GM18520 (cell line): ENCODE measurements at regions not wholly inside any gene's neighbourhood (a gene's known extent, or its start where the extent isn't known, plus 50 kb on each side); places are given as distances from the start of the nearest gene placed in this dataset.
"Not testable (repeated sequence)": the region's sequence is repeated elsewhere in the genome, so short reads cannot be mapped to it uniquely, and the experiment has no call there.

ENCODE experiments used
- ATAC-seq: cut with Tn5 transposase; IDR thresholded peaks from one replicate; pipeline ENCODE4 v1.9.1; 2021; ENCODE audit not compliant: unreplicated experiment

DNA sequence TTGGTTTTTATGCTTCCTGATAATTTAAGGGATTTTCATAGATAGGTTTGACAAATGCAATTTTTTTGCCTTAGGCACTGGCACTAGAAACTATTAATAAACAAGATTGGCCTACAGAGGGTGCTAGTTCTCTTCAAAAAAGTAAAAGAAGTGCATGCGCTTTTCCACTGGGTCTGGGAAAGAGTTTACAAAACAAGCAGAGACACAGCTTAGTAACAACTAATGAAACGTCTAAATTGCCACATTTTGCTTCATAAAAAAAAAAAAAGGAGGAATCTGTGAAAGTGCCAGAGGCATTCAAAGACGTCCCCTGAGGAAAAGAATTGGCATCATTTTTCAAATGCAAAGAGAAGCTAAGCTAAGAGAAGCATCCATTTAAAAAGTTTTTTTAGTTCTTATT is 58.3 kb upstream of the EEA1 start:
- ATAC-seq, result no peak

DNA sequence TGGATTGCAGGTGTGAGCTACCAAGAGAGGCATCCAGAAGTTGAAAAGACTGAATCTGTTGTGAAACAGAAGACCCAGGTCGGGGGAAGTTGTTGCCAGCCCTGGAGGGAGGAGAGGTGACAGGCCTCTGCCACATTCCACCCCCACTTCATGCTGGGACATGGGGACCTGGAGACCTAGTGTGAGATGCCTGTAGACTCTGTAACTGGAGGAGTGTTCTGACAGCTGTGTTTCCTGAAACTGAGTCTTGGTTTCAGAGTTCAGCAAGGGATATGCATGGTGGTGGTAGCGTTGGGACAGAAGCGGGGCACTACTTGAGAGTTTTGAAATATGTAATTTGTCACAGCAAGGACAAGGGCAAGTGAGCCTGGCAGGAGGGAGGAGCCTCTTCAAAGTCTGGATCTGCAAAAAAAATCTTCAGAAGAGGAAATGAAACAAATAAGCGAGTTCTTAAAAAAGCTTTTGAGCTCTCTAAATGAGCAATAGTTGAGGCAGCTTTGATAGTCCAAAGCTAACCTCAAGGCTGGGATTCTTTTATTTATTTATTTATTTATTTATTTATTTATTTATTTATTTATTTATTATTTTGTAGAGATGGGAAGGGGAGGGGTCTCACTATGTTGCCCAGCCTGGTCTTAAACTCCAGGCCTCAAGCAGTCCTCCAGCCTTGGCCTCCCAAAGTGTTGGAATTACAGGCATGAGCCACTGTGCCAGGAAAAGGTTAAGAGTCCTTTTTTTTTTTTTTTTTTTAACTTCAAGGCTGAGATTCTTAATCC is 58.9 kb upstream of the EEA1 start:
- ATAC-seq, result peak; percentile 80

DNA sequence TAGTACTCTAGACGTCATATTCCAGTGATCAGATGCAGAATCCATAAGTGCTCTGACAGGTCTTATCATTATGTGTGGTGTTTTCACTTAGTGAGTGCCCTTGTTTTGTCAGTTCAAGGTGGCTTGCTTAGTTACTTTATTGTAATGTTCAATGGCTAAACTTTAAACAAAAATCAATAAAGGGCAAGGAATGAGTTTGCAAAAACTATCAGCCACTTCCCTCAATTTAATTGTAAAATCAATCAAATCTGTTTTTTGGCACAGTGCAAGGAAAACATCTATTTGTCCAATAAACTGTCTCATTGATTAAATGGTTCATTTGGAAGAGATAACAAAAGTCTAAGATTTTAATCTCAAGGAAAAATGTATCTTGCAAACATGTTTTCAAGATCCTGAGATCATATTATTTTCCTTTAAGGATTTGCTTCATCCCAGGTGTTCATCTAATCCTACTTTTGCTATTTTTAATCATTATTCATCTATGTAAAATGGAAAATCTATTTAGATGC is 59.6 kb upstream of the EEA1 start:
- ATAC-seq, result no peak

DNA sequence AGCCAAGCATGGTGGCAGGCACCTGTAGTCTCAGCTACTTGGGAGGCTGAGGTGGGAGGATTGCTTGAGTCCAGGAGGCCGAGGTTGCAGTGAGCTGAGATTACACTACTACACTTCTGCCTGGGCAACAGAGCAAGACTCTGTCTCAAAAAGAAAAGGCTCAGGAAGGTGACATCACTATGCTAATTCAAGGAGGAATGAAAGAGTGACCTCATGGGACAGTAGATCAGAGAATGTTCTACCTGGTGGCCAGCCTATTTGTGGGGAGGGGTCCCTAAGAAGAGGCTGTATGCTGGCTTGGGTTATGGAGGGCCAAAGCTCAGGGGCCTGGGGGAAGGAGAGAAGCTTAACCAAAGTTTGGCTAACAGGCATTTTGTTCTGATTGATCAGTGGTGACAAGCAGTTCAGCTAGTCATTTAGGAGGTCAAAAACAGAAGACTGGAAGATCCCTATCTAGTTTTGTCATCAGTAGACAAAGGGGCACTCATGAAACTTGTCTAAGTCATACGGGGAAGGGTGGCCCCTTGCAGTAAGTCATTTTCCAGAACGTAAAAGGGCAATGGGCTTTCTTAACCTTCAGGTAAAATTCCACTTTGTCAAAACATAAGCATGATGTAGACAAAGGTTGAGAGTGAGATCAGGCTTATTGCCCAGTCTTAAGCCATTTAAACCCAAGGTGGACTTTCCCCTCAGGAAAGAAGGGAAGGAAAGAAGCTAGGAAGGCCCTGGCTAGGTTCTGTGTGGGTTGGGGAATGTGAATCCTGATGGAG is 60.8 kb upstream of the EEA1 start:
- peak; percentile 26 for ATAC-seq

DNA sequence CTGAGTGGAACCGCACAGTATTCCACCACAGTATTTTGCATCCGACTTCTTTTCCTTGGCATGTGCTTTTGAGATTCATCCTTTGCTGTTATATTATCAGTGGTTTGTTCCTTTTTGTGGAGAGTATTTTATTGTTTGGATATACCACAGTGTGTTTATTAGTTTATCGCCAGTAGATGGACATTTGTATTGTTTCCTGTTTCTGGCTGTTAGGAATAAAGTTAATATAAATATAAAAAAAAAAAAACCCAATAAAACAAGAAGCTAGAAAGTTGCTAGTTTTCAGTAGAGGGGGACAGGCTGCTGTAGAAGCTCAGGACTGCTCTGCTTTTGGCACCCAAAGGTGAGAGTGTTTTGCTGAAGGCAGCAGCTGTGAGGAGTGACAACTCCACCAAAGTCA is 62.0 kb upstream of the EEA1 start:
- no peak for ATAC-seq

DNA sequence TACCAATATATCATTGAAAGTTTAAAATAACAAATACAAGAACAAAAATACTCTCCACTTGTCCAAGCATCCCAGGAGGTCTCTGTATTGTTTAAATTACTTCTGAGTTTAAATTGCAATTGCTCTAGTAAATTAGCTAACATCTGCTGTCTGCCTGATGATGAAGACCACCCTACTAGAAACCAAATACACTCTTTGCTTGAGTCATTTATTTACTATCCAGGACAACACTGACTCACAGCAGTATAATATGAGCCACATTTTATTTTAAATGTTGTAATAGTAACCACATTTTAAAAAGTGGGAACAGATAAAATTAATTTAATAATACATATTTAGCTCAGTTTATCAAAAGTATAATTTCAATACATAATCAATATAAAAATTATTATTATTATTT is 62.9 kb upstream of the EEA1 start:
- no peak for ATAC-seq

DNA sequence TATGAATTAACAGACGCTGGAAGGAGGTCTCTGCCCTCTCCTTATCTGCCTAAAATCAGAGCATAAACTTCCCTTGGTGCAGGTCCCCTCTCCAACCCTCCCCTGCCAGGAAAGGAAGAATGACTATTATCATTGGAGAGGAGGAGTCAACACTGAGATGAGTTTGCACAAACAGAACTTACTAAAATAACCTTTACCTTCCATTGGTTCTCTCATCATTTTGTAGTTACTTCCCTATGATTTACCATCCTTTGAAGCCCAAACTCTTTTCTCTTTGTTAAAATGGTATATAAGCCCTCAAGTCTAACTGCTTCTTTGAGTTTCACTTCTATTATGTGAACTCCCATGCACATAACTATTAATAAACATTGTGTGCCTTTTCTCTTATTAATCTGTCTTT is 64.2 kb upstream of the EEA1 start:
- no peak for ATAC-seq

DNA sequence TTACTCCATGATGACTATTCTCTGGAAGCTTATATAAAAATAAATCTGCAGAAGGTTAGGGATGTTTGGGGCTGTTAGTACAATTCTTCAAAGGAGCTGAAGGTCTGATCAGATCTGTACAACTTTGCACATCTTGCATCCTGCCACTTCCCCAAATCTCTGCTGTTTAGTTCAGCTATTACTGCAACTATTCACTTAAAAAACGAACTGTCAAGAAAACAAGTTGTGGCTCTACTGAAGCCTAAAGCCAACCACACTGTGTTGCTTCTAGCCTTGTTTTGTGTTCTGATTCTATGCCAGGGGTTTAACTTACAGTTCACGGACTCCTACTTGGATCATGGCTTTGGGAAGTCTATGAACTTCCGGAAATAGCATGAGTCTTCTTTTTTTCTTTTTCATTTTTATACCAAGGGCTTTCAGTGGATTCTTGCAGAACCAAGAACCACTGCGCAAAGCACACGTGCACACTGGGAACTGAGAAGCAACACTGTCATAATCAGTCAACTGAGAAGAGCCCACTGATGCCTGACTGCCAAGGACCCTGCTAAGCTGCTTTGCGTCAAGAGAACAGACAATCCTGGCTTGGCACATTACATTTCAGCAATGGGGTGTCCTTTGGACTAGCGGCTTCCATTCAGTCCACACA is 66.3 kb upstream of the EEA1 start:
- ATAC-seq, result peak; percentile 45

DNA sequence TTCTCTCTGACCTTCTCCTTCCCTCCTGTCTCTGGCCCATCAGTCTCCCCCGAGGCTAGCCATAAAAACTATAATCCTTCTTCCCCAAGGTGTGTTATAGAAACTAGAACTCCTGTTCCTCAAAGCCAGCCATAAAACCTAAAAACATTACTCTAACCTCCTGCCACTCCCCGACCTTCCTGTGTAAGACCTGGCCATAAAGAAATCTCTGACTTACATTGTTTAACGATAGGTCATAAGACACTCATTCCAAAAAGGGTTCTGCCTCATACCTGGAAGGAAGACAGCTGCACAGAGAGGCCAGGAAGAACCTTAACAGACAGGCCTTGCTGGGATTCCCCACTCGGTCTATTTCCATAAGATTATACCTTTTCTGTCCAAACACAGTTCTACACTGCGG is 70.9 kb upstream of the EEA1 start:
- no peak for ATAC-seq

DNA sequence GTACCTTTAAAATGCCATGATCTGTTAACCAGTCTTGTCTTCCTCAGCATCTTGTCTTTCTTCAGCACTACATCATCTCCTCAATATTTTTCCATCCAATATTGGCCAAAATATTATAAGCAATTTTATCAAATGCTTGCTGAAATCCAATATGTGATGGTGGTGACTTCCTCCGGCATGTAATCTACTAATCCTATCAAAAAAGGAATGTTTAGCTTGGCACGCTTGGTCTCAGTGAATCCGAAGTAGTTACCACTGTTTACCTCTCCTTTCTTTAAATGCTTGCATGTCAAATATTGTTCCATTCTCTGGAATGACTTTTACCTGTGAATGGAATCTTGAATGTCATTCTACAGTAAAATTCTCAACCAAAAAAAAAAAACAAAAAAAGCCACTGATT is 72.3 kb upstream of the EEA1 start:
- ATAC-seq, result no peak

DNA sequence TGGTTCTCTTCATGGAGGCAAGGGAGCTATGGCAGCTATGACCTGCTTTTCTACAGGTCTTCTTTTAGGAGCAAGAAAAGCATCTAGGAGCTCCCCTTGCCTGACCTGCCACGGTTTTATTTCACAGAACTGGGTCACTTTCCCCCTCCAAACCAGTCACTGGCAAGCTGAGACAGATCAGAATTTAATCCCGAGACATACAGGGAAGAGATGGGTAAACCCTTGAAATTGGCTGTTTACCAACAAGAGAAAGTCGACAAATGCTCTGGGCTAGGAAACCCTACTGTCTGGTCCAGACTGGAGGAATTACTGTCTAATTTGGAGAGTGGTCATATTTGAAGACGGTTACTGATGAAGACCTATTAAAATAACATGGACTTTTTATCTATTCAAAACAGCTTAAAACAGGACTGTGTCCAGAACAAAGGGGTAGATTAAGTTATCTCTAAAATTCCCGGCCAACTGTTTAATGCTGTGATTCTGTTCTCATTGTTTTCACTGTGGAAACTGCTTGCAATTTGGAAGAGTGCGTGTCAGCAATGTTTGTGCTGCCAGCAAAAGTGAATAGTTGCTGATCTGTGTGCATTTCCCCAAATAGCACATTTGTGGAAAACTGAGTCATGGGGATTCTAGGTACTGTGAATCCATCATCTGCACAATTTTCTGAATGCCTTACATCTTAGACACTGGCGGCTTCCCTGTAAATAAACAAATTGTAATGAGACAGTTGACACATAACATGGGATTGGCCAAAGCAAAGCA is 73.4 kb upstream of the EEA1 start:
- ATAC-seq, result no peak

DNA sequence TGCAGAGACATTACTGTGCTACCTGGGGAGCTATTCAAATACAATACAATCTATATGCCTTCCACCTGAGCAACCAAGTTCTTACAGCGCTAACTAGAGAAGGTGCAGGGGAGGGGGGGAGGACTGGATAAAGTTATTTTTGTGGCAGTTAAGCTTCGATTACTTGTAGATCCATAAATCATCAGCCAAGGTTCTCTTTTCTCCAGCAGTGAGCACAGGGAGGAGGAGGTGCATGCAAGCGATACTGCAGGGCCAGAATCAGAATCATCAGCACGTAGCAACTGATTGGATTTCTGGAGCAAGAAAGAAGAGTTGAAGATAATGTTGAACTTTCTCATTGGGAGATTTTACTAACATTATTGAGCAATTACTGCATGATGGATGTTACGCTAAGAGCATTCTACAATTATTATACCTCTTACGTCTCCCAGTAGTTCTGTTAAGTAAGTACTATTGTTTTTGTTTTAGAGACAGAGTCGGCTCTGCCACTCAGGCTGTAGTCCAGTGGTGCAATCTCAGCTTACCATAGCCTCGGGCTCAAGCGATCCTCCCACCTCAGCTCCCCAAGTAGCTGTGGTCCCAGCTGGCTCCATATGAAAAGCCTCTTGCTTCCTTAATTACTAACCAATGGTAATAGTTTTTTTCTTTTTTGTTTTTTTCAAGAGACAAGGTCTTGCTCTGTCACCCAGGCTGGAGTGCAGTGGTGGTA is 74.6 kb upstream of the EEA1 start:
- no peak for ATAC-seq

DNA sequence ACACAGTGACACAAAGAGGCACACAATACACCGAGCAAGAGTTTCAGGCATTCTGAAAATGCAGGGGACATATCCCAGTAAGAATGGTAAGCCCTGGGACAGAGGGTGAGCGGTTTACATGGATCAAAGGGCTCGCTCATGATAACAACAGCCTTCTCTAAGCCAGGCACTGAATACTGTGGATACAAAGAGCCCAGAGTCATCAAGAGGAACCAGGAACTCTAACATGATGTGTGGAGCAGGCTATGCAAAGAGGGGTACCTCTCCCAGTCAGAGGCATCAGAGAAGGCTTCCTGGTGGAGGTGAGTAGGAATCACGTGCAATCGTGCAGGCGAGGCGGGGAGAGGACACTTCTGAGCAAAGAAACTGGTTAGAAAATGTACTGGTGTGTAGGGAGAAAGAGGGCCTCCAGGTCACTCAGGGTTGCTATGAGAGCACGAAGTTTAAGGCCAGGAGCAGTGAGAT is 76.9 kb upstream of the EEA1 start:
- no peak for ATAC-seq

DNA sequence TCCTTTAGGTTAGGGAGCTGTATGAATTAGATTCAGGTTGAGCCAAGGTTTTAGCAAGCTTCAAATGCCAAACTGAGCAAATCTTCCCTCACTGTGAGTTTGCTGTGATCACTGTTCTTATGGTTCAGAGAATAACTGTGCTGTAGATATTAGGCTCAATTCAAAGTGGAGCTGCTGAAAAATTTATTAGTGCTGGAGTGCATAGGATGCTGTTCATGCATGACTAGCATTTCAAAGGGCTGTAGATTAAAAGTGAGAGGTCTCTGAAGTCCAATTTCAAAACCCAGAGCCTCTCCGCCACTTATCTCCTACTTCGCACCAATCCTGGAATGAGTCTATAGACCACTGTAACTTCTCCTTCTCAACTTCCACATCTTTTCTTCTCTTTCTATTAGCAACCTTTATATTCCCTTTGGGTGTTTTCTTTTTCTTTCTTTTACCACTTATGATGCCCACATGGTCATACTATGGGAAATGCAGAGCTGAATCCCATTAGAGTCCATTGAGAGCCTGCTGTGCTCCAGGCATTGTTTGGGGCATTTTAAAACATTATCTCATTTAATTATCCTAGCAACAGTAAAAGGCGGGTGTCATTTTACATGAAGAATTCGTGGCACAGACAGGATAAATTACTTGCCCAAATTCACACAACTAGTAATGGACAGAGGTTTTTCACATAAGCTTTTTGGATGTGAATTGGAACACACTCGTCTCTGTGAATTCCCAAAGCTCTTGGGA is 77.5 kb upstream of the EEA1 start:
- ATAC-seq, result no peak

DNA sequence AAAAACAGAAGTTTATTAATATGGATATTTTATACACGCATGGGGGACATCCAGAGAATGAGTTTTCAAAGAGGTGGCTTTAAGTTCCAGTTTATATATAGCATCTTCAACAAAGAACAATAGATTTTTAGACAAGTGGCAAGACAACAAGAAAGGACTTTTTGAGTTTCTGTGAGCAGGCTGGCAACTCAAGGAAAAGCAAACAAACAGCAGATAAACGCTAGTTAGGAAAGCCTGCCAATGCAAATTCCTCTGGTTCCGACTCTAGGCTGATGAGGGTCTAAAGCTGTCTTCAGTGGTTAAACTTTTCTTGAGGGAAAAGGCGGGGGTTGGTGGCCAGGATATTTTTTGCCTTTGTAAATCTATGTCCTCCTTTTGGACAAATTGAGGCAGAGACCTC is 78.4 kb upstream of the EEA1 start:
- ATAC-seq, result no peak

DNA sequence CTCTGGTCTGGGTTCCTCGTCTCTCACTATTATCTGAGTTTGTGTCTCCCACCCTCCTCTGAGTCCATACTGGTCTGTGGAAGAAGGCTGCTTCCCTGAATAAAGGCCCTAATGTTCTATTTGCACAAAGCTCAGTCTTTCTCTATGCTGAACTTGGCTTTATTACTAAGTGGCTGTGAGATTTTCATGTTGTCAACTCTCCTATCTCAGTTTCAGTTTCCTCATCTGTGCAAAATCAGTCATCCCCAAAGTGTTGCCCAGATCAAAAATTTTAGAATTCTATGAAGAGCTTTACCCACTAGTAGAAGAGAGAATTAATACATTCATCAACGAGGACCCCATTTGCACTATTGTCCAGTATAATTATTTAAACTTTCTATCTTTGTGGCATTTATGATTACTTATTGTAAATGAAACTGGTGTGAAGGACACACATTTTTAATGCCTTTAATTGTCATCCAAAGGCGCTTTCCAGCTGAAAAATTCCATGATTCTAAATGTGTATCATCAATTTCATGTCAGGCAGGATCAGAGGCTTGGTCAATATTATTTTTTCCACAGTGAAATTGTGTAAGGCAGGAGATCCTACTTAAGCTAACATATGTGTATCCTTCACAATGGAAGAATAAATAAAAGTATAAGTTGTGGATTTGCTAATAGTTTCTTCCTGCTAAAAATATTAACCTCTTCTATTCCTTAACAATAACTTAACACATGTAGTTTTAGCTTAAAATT is 79.1 kb upstream of the EEA1 start:
- peak; percentile 83 for ATAC-seq

DNA sequence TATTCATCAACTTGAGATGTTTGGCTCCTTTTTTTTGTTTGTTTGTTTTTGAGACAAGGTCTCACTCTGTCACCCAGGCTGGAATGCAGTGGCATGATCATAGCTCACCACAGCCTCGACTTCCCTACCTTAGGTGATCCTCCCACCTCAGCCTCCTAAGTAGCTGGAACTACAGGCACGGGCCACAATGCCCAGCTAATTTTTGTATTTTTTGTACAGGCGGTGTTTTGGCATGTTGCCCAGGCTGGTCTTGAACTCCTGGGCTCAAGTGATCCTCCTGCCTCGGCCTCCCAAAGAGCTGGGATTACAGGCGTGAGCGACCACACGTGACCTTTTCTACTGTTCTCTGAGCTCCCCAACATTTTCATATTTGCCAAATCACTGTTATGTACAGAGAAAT is 79.8 kb upstream of the EEA1 start:
- not testable (repeated sequence) for ATAC-seq

DNA sequence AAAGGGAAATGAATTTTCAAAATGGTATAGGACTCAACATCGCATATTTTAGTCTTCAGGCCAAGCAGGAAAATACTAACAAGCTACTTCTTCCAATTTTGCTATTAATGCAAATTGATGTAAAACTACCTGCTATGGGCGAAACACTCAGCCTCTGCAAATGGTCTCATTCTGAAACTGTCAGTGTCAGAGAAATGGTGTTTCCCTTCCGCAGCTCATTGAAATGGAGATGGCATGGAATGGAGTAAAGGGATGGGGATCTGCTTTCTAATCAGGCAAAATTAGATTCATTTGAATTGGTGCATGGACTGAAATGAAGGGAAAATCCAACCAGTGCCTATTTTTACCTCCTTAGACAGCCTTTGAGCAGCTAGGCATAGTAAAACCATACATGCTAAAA is 80.4 kb upstream of the EEA1 start:
- ATAC-seq, result no peak

DNA sequence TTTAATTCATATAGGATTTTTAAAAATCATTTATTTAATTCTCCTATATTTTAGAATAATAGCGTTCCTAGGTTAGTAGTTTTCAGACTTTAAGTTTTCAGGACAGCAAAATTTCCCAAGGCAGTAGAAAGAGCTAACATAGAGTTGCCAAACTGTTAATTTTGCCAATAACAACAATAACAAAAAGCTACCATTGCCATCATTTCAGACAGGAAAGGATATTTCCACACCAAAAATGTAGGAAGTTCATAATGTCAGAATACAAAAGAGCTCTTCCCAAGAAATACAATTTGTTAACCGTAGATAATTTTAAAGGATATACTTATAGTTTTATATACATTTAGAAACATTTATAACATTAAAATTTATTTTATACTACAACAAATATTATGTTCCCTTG is 81.4 kb upstream of the EEA1 start:
- no peak for ATAC-seq
